Neural crest cell (in vitro differentiated cells): ENCODE measurements at regions not wholly inside any gene's neighbourhood (a gene's known extent, or its start where the extent isn't known, plus 50 kb on each side); places are given as distances from the start of the nearest gene placed in this dataset.
"Not testable (repeated sequence)": the region's sequence is repeated elsewhere in the genome, so short reads cannot be mapped to it uniquely, and the experiment has no call there.

Experiments used
- DNase-seq: peaks from one replicate; pipeline ENCODE4 v3.0.0; 2021; ENCODE audit warnings: low read depth, mixed read lengths, low spot score
- H3K27ac Mint-ChIP-seq: one replicate; pipeline ENCODE4 v1.8.0; 2021; ENCODE audit warnings: mild to moderate bottlenecking, mixed read lengths; ENCODE audit not compliant: unreplicated experiment
- H3K27me3 Mint-ChIP-seq: 2 replicates; pipeline ENCODE4 v1.8.0; 2021; ENCODE audit warnings: low read depth, mild to moderate bottlenecking, mixed read lengths
- H3K36me3 Mint-ChIP-seq: 2 replicates; pipeline ENCODE4 v1.8.0; 2021; ENCODE audit warnings: low read depth, mild to moderate bottlenecking, mixed read lengths
- H3K4me1 Mint-ChIP-seq: 2 replicates; pipeline ENCODE4 v1.8.0; 2021; ENCODE audit warnings: mixed read lengths
- H3K4me3 Mint-ChIP-seq: one replicate; pipeline ENCODE4 v1.8.0; 2021; ENCODE audit warnings: mild to moderate bottlenecking, mixed read lengths
- H3K9me3 Mint-ChIP-seq: 2 replicates; pipeline ENCODE4 v1.8.0; 2021; ENCODE audit warnings: mixed read lengths
- CTCF ChIP-seq: fragments of 200-600 bp; sonication (generic); conservative IDR thresholded peaks from 2 replicates; pipeline ENCODE4 v1.5.0; 2021; ENCODE audit warnings: antibody characterized with exemption, mild to moderate bottlenecking

- peaks cover 3% of the 10 kb centered on the region for H3K9me3 Mint-ChIP-seq
- H3K4me3 Mint-ChIP-seq = no peak overlapping the region
- no peak overlapping the region for H3K27ac Mint-ChIP-seq
- H3K27me3 Mint-ChIP-seq = no peaks in the 10 kb centered on the region
- no peak for TF ChIP-seq CTCF
- no peak for DNase-seq
- H3K4me1 Mint-ChIP-seq = no peaks in the 10 kb centered on the region
- no peaks in the 10 kb centered on the region for H3K36me3 Mint-ChIP-seq
These were observed 191.9 kb upstream of the SLC35B3 start for GRCh38 chr6:8627085-8627861.

- no peaks in the 10 kb centered on the region for H3K27me3 Mint-ChIP-seq
- peaks cover 3% of the 10 kb centered on the region for H3K9me3 Mint-ChIP-seq
- H3K27ac Mint-ChIP-seq = no peak overlapping the region
- DNase-seq = no peak
- TF ChIP-seq CTCF = no peak
- no peak overlapping the region for H3K4me3 Mint-ChIP-seq
- H3K4me1 Mint-ChIP-seq = no peaks in the 10 kb centered on the region
- no peaks in the 10 kb centered on the region for H3K36me3 Mint-ChIP-seq
These were observed 189.3 kb upstream of the SLC35B3 start for GRCh38 chr6:8624665-8625064.

GRCh38 chr6:8623441-8623840, 188.1 kb upstream of the SLC35B3 start:
- TF ChIP-seq CTCF = no peak
- H3K27me3 Mint-ChIP-seq = no peaks in the 10 kb centered on the region
- DNase-seq = no peak
- H3K36me3 Mint-ChIP-seq = no peaks in the 10 kb centered on the region
- no peak overlapping the region for H3K27ac Mint-ChIP-seq
- no peaks in the 10 kb centered on the region for H3K9me3 Mint-ChIP-seq
- H3K4me1 Mint-ChIP-seq = no peaks in the 10 kb centered on the region
- H3K4me3 Mint-ChIP-seq = no peak overlapping the region

GRCh38 chr6:8619853-8620252, 184.5 kb upstream of the SLC35B3 start:
- no peak overlapping the region for H3K27ac Mint-ChIP-seq
- TF ChIP-seq CTCF = no peak
- DNase-seq = no peak
- no peaks in the 10 kb centered on the region for H3K36me3 Mint-ChIP-seq
- no peak overlapping the region for H3K4me3 Mint-ChIP-seq
- no peaks in the 10 kb centered on the region for H3K4me1 Mint-ChIP-seq
- no peaks in the 10 kb centered on the region for H3K27me3 Mint-ChIP-seq
- no peaks in the 10 kb centered on the region for H3K9me3 Mint-ChIP-seq

- H3K27ac Mint-ChIP-seq, DNase-seq, H3K27me3 Mint-ChIP-seq, H3K4me3 Mint-ChIP-seq, H3K36me3 Mint-ChIP-seq, H3K9me3 Mint-ChIP-seq, H3K4me1 Mint-ChIP-seq: not testable (repeated sequence)
These were observed 184.1 kb upstream of the SLC35B3 start for GRCh38 chr6:8619408-8619807.

- peaks cover 3% of the 10 kb centered on the region for H3K9me3 Mint-ChIP-seq
These were observed 173.4 kb upstream of the SLC35B3 start for GRCh38 chr6:8608737-8609136.

More at GRCh38 chr6:8608737-8609136, 173.4 kb upstream of the SLC35B3 start:
- TF ChIP-seq CTCF = no peak
- no peak overlapping the region for H3K27ac Mint-ChIP-seq
- H3K4me1 Mint-ChIP-seq = no peaks in the 10 kb centered on the region
- peaks cover 3% of the 10 kb centered on the region for H3K36me3 Mint-ChIP-seq
- H3K27me3 Mint-ChIP-seq = no peaks in the 10 kb centered on the region
- no peak overlapping the region for H3K4me3 Mint-ChIP-seq
- DNase-seq = no peak
